OCI-LY3 (cell line): ENCODE measurements at regions not wholly inside any gene's neighbourhood (a gene's known extent, or its start where the extent isn't known, plus 50 kb on each side); places are given as distances from the start of the nearest gene placed in this dataset.

ENCODE experiments used
- H2AFZ ChIP-seq: fragments of 200-600, 300-600 bp; shearing (Covaris generic); 2 replicates; pipeline ENCODE4 v1.6.0; 2014; ENCODE audit warnings: antibody characterized with exemption, low read depth, low read length
- H3K27ac ChIP-seq: fragments of 200-600, 300-600 bp; sonication (generic); 2 replicates; pipeline ENCODE4 v1.5.1; 2014; ENCODE audit warnings: mild to moderate bottlenecking, low read length, moderate library complexity, mixed read lengths
- H3K27me3 ChIP-seq: fragments of 200-600, 300-600 bp; sonication (generic); 2 replicates; pipeline ENCODE4 v1.6.1; 2014; ENCODE audit warnings: low read depth, low read length, mixed read lengths
- H3K36me3 ChIP-seq: fragments of 200-600, 300-600 bp; sonication (generic); replicated peaks from 2 replicates; pipeline ENCODE3; 2014; ENCODE audit warnings: low read depth, low read length, mixed read lengths
- H3K4me1 ChIP-seq: fragments of 300-600, 200-600 bp; sonication (generic); 2 replicates; pipeline ENCODE4 v1.6.1; 2014; ENCODE audit warnings: low read length, mixed read lengths
- H3K4me2 ChIP-seq: fragments of 200-600, 300-600 bp; sonication (generic); 2 replicates; pipeline ENCODE4 v1.6.1; 2014; ENCODE audit warnings: low read length, mixed read lengths
- H3K4me3 ChIP-seq: fragments of 300-600, 200-600 bp; sonication (generic); 2 replicates; pipeline ENCODE4 v1.5.1; 2014; ENCODE audit warnings: antibody characterized with exemption, mild to moderate bottlenecking, low read length, moderate library complexity
- H3K79me2 ChIP-seq: fragments of 300-600, 200-600 bp; shearing (Covaris generic); 2 replicates; pipeline ENCODE4 v1.6.1; 2014; ENCODE audit warnings: mild to moderate bottlenecking, low read length, mixed read lengths
- H3K9ac ChIP-seq: fragments of 300-600, 200-600 bp; shearing (Covaris generic); 2 replicates; pipeline ENCODE4 v1.6.0; 2014; ENCODE audit warnings: mild to moderate bottlenecking, low read length, moderate library complexity
- H3K9me3 ChIP-seq: fragments of 200-600, 300-600 bp; shearing (Covaris generic); 2 replicates; pipeline ENCODE4 v1.6.1; 2014; ENCODE audit warnings: low read length, mixed read lengths; ENCODE audit not compliant: insufficient read depth
- H4K20me1 ChIP-seq: fragments of 200-600, 300-600 bp; sonication (generic); 2 replicates; pipeline ENCODE4 v1.6.1; 2016; ENCODE audit warnings: low read length, mixed read lengths; ENCODE audit not compliant: insufficient read depth
- CTCF ChIP-seq: fragments of 200-600, 300-600 bp; sonication (generic); IDR thresholded peaks from 2 replicates; pipeline ENCODE4 v1.5.1; 2014; ENCODE audit warnings: antibody characterized with exemption, low read length, low read depth
- EZH2phosphoT487 ChIP-seq: fragments of 200-600 bp; shearing (Covaris generic); IDR thresholded peaks from 2 replicates; pipeline ENCODE4 v1.6.1; 2018; ENCODE audit warnings: antibody characterized with exemption, mixed run types, low read depth

DNA sequence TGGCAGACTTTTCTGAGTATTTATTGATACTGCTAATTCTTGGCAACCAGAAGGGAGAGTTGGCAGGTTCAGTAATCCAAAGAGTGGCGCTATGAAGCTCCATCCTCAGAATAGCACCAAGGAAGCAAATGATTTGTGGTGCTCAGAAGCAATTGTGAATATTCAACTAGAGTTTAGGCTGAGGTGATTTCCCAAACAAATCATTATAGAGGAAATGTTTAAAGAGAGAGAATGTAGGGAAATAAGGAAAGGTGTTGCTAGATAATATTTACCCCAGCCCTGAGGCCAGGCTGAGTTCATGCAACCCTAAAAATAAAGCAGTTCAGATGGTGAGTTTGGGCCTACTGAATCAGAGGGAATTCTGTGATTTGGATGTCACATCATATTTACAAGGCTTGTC lies 363.4 kb upstream of the PLXNA2 start:
- H3K9me3 ChIP-seq, result no peaks in the 10 kb centered on the region
- H3K36me3 ChIP-seq, result no peaks in the 10 kb centered on the region
- H3K79me2 ChIP-seq, result no peaks in the 10 kb centered on the region
- no peak overlapping the region for H3K9ac ChIP-seq
- H3K4me3 ChIP-seq, result no peak overlapping the region
- H3K27me3 ChIP-seq, result peaks cover 6% of the 10 kb centered on the region; the same call in 1 of the 2 replicates
- no peak for TF ChIP-seq EZH2phosphoT487
- TF ChIP-seq CTCF, result no peak
- H3K27ac ChIP-seq, result no peak overlapping the region
- H3K4me1 ChIP-seq, result peaks cover 37% of the 10 kb centered on the region
- H4K20me1 ChIP-seq, result no peaks in the 10 kb centered on the region; the same call in 1 of the 2 replicates
- H3K4me2 ChIP-seq, result no peak overlapping the region
- no peak overlapping the region for H2AFZ ChIP-seq

- Histone ChIP-seq H3K4me3 (no peak overlapping the region), H3K9me3 (no peaks in the 10 kb centered on the region), H3K27me3 (no peaks in the 10 kb centered on the region), H3K27ac (no peak overlapping the region), H3K79me2 (no peaks in the 10 kb centered on the region), H2AFZ (no peak overlapping the region), H3K9ac (no peak overlapping the region), H3K36me3 (no peaks in the 10 kb centered on the region), H3K4me1 (no peaks in the 10 kb centered on the region), H3K4me2 (no peak overlapping the region), H4K20me1 (no peaks in the 10 kb centered on the region)
- TF ChIP-seq EZH2phosphoT487, result no peak
Measured at GRCh38 chr1:208614610-208615009, 370.4 kb upstream of the PLXNA2 start.

DNA sequence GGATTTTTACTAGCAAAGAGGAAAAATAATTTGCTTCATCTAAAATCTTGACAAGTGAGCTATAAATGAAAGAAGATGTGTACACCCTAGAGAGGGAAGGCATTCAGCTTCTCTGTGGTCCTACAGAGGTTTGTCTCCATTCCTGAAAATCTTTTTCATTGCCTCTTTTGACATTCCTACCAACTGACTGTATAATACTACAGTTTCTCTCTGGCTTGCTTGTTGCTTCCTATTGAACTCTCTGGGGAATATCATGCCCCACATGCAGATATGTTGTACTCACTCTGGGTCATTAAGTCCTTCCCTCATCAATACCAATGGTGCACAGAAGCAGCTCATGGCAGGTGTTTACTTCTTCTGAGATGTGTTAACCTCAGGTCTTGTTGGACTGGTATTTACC lies 371.2 kb upstream of the PLXNA2 start:
- Histone ChIP-seq H2AFZ (no peak overlapping the region), H3K9ac (no peak overlapping the region), H3K4me3 (no peak overlapping the region), H3K79me2 (no peaks in the 10 kb centered on the region), H3K4me1 (no peaks in the 10 kb centered on the region), H3K4me2 (no peak overlapping the region), H3K36me3 (no peaks in the 10 kb centered on the region), H3K9me3 (no peaks in the 10 kb centered on the region), H4K20me1 (no peaks in the 10 kb centered on the region), H3K27ac (no peak overlapping the region), H3K27me3 (no peaks in the 10 kb centered on the region)
- no peak for TF ChIP-seq EZH2phosphoT487
- TF ChIP-seq CTCF, result no peak

DNA sequence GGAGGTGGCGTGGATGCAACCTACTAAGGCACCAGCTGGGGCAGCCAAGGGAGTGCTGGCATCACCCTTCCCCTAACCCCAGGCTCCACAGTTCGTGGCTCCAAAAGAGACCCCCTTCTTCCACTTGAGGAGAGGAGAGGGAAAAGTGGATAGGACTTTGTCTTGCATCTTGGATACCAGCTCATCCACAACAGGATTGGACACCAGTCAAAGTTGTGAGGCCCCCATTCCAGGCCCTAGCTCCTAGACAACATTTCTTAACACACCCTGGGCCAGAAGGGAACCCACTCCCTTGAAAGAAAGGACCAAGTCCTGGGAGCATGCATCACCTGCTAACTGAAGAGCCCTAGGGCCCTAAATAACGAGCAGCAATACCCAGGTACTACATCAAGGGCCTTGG lies 372.6 kb upstream of the PLXNA2 start:
- Histone ChIP-seq H3K36me3 (no peaks in the 10 kb centered on the region), H3K27ac (no peak overlapping the region), H3K9ac (no peak overlapping the region), H3K4me1 (no peaks in the 10 kb centered on the region), H4K20me1 (no peaks in the 10 kb centered on the region), H3K4me3 (no peak overlapping the region), H3K79me2 (no peaks in the 10 kb centered on the region), H3K4me2 (no peak overlapping the region), H2AFZ (no peak overlapping the region), H3K27me3 (no peaks in the 10 kb centered on the region), H3K9me3 (no peaks in the 10 kb centered on the region)
- TF ChIP-seq CTCF (no peak), EZH2phosphoT487 (no peak)
